Panc1 (cell line): ENCODE measurements at regions not wholly inside any gene's neighbourhood (a gene's known extent, or its start where the extent isn't known, plus 50 kb on each side); places are given as distances from the start of the nearest gene placed in this dataset.

Experiments
- ATAC-seq: fragments of 200-7000 bp; cut with Tn5 transposase; 2 replicates; pipeline ENCODE4 v1.9.1; 2020; ENCODE audit warnings: mild to moderate bottlenecking, moderate library complexity
- BruUV-seq: library from RNA; stranded (reverse); fragments of 400-500 nt; replicated peaks from 2 replicates; lab custom pipeline; 2021; lab: Mats Ljungman, UMichigan
- CTCF ChIA-PET: fragments of 300-600 bp; sonication (Branson Sonifier 250); formaldehyde crosslinking; loops from one replicate; lab custom pipeline; 2022; ENCODE audit warnings: antibody characterized with exemption; lab: Charles Lee
- POLR2A ChIA-PET: fragments of 300-600 bp; sonication (Branson Sonifier 250); formaldehyde crosslinking; loops from one replicate; lab custom pipeline; 2022; ENCODE audit warnings: antibody characterized with exemption; lab: Charles Lee
- DNase-seq: peaks from one replicate; pipeline ENCODE4 v3.0.0-alpha.2; 2010; ENCODE audit warnings: low read depth, low spot score
- H3K27ac ChIP-seq: 2 replicates; pipeline ENCODE4 v1.5.1; 2011; ENCODE audit warnings: mild to moderate bottlenecking, low read length, inconsistent platforms
- H3K27me3 ChIP-seq: fragments of 200-500 bp; sonication (Bioruptor generic); 2 replicates; pipeline ENCODE4 v1.6.0; 2014; ENCODE audit warnings: low read length, inconsistent platforms; ENCODE audit not compliant: control insufficient read depth, insufficient read depth
- H3K36me3 ChIP-seq: fragments of 200-500 bp; sonication (Bioruptor generic); 2 replicates; pipeline ENCODE4 v1.5.1; 2014; ENCODE audit warnings: inconsistent platforms, mild to moderate bottlenecking, low read length, moderate library complexity; ENCODE audit not compliant: control insufficient read depth, insufficient read depth
- H3K4me1 ChIP-seq: 2 replicates; pipeline ENCODE4 v1.5.1; 2011; ENCODE audit warnings: inconsistent platforms, mild to moderate bottlenecking, low read length, moderate library complexity; ENCODE audit not compliant: control insufficient read depth, insufficient read depth
- H3K4me3 ChIP-seq, 2 experiments: 2 replicates each; pipeline ENCODE4 v1.5.1; 2011 to 2012; ENCODE audit warnings: low read depth in 2 of 2, low read length in 2 of 2, mild to moderate bottlenecking in 2 of 2, inconsistent platforms in 1 of 2, moderate library complexity in 1 of 2
- H3K9me3 ChIP-seq: fragments of 200-500 bp; sonication (Bioruptor generic); 2 replicates; pipeline ENCODE4 v1.5.1; 2014; ENCODE audit warnings: low read depth, mild to moderate bottlenecking, inconsistent platforms, low read length, moderate library complexity; ENCODE audit not compliant: control insufficient read depth, insufficient read depth
- POLR2AphosphoS5 ChIP-seq: IDR thresholded peaks from 2 replicates; pipeline ENCODE4 v1.6.1; 2012; ENCODE audit warnings: mild to moderate bottlenecking, low read depth, low read length, moderate library complexity
- SIN3A ChIP-seq: IDR thresholded peaks from 2 replicates; pipeline ENCODE4 v1.6.1; 2012; ENCODE audit warnings: low read depth, mild to moderate bottlenecking, low read length, moderate library complexity, borderline replicate concordance; ENCODE audit not compliant: insufficient read depth
- TCF7L2 ChIP-seq: IDR thresholded peaks from 2 replicates; pipeline ENCODE4 v1.6.1; 2011; ENCODE audit warnings: mild to moderate bottlenecking, low read depth, low read length, inconsistent platforms
- in situ Hi-C: cut with HindIII; loops from 2 replicates; pipeline ENCODE4 v1.10.0; 2016; ENCODE audit warnings: low sequenced_read_pairs, low pct_unique_long_range_greater_than_20kb
- intact Hi-C: fragments of 100-400 bp; cut with micrococcal nuclease; formaldehyde crosslinking; loops from one replicate; pipeline ENCODE4 v1.10.0; 2022; ENCODE audit not compliant: unreplicated experiment
- TF ChIP-seq, protein P1 (sequence below): fragments of 450-650 bp; IDR thresholded peaks from 2 replicates; pipeline ENCODE4 v1.5.1; 2017; ENCODE audit warnings: mild to moderate bottlenecking
- TF ChIP-seq, protein P2 (sequence below), 2 experiments: IDR thresholded peaks; 2 replicates each; pipeline ENCODE4 v1.6.1; 2011 to 2012; ENCODE audit warnings: low read depth in 2 of 2, control low read depth in 1 of 2, low read length in 1 of 2, mild to moderate bottlenecking in 1 of 2, moderate library complexity in 1 of 2; ENCODE audit not compliant: insufficient read depth in 1 of 2

DNA sequence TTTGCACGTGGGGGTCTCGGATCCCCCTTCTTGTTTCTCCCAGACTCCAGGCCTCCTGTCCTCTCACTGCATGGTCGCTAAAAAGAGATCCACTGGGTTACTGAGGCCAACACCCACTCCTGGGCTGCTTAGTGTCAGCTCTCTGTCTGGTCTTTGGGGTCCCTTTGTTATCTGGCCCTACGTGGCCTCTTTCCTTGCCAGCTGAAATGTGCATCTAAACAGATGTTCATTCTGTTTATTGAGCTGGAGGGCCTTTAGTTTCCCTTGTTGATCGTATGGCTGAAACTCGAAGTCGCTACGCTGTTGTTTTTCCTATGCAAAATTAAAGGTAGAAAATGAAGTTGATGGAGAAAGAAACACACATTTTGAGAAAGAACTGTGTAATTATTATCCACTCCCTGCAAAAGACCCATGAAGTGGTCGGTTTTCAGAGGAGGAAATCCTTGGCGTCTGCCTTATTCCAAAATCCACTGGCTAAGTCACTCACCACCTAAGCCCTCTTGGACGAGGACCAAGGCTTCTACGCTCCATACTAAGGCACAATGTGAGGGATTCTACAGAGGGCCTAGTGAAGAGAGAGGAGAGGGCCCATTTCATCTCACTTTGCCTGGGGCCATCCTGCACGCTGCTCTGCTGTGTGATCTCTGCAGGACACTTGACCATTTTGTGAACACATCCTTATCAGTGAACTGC is 105.3 kb downstream of the GLI2 start:
- ATAC-seq (no peak), DNase-seq (no peak)
- H3K27ac ChIP-seq: no peak overlapping the region
- H3K4me3 ChIP-seq: no peak overlapping the region
- BruUV-seq: no TSS peak
- ChIA-PET POLR2A (no interaction called here), CTCF (no interaction called here)
- H3K27me3 ChIP-seq: no peaks in the 10 kb centered on the region
- no peaks in the 10 kb centered on the region for H3K4me1 ChIP-seq
- H3K9me3 ChIP-seq: no peaks in the 10 kb centered on the region
- TF ChIP-seq, protein P1, sequence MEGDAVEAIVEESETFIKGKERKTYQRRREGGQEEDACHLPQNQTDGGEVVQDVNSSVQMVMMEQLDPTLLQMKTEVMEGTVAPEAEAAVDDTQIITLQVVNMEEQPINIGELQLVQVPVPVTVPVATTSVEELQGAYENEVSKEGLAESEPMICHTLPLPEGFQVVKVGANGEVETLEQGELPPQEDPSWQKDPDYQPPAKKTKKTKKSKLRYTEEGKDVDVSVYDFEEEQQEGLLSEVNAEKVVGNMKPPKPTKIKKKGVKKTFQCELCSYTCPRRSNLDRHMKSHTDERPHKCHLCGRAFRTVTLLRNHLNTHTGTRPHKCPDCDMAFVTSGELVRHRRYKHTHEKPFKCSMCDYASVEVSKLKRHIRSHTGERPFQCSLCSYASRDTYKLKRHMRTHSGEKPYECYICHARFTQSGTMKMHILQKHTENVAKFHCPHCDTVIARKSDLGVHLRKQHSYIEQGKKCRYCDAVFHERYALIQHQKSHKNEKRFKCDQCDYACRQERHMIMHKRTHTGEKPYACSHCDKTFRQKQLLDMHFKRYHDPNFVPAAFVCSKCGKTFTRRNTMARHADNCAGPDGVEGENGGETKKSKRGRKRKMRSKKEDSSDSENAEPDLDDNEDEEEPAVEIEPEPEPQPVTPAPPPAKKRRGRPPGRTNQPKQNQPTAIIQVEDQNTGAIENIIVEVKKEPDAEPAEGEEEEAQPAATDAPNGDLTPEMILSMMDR: no peak
- in situ Hi-C loops (no loop called here), intact Hi-C loops (no loop called here)
- H3K36me3 ChIP-seq: no peaks in the 10 kb centered on the region

DNA sequence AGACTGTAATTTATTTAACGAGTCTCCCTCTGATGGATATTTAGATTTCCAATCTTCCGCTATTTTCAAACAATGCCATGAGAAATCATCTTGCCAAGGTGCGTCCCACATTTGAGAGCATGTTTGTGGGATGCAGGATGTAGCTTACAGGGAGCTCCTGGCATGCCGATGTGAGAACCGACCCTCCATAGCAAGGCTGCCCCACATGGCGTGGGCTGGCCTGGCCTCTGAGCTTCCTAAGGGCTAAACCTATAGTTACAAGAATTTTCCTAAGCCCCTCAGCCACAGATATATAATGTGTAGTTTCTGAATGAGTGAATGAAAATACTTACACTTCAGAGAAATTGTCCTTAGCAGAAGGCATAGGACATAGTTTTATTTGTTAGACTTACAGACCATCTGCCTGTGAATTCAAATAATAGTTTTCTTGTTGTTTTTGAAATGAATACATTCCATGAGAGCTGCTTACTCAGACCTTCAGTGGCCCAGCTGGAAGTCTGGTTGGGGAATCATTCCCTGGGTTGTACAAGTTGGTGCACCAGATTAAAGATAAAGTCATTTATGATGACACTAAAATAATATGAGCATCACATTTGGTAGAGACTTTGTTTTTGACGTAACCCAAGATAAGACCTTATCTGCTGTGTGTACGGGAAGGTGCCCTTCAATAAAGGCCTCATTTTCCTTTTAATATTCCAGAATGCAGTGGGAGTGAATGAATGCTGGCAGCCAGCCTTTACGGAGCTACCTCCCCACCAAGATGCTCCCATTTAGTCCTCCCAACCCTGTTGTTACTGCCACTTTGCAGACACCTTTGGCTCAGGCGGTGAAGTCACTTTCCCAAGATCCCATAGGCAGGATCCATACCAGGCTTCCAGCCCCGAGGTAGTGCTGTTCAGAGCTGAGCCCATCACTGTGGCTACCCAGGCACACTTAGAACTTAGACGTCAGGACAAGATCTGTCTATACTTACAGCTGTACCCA is 107.1 kb downstream of the GLI2 start:
- Histone ChIP-seq H3K4me3 (no peak overlapping the region), H3K9me3 (no peaks in the 10 kb centered on the region), H3K36me3 (no peaks in the 10 kb centered on the region), H3K27me3 (no peaks in the 10 kb centered on the region), H3K27ac (no peak overlapping the region), H3K4me1 (no peaks in the 10 kb centered on the region)
- ChIA-PET CTCF (no interaction called here), POLR2A (no interaction called here)
- BruUV-seq: no TSS peak
- ATAC-seq: no peak
- DNase-seq: no peak
- intact Hi-C loops: no loop called here
- in situ Hi-C loops: no loop called here
- TF ChIP-seq, protein P2, sequence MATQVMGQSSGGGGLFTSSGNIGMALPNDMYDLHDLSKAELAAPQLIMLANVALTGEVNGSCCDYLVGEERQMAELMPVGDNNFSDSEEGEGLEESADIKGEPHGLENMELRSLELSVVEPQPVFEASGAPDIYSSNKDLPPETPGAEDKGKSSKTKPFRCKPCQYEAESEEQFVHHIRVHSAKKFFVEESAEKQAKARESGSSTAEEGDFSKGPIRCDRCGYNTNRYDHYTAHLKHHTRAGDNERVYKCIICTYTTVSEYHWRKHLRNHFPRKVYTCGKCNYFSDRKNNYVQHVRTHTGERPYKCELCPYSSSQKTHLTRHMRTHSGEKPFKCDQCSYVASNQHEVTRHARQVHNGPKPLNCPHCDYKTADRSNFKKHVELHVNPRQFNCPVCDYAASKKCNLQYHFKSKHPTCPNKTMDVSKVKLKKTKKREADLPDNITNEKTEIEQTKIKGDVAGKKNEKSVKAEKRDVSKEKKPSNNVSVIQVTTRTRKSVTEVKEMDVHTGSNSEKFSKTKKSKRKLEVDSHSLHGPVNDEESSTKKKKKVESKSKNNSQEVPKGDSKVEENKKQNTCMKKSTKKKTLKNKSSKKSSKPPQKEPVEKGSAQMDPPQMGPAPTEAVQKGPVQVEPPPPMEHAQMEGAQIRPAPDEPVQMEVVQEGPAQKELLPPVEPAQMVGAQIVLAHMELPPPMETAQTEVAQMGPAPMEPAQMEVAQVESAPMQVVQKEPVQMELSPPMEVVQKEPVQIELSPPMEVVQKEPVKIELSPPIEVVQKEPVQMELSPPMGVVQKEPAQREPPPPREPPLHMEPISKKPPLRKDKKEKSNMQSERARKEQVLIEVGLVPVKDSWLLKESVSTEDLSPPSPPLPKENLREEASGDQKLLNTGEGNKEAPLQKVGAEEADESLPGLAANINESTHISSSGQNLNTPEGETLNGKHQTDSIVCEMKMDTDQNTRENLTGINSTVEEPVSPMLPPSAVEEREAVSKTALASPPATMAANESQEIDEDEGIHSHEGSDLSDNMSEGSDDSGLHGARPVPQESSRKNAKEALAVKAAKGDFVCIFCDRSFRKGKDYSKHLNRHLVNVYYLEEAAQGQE (IDR thresholded peaks at IDR 0.05; ENCODE audit: insufficient read depth in 1 of 2, low read depth in 2 of 2, low read length in 1 of 2): no peak
- no peak for TF ChIP-seq SIN3A
- TF ChIP-seq, protein P1: no peak
- no peak for TF ChIP-seq POLR2AphosphoS5
- no peak for TF ChIP-seq TCF7L2
